SK-N-MC (cell line): ENCODE measurements at regions not wholly inside any gene's neighbourhood (a gene's known extent, or its start where the extent isn't known, plus 50 kb on each side); places are given as distances from the start of the nearest gene placed in this dataset.
"Not testable (repeated sequence)": the region's sequence is repeated elsewhere in the genome, so short reads cannot be mapped to it uniquely, and the experiment has no call there.

Experiments
- DNase-seq: peaks from one replicate; pipeline ENCODE4 v3.0.0-alpha.2; 2011; ENCODE audit warnings: low read depth, low spot score
- H3K27ac ChIP-seq: fragments of 200-600 bp; sonication (generic); 2 replicates; pipeline ENCODE4 v1.5.1; 2016; ENCODE audit warnings: mixed run types
- H3K36me3 ChIP-seq: fragments of 200-600 bp; sonication (generic); 2 replicates; pipeline ENCODE4 v1.6.1; 2017; ENCODE audit warnings: antibody characterized with exemption, low read length, mixed read lengths; ENCODE audit not compliant: insufficient read depth
- H3K4me3 ChIP-seq: fragments of 200-600 bp; sonication (generic); 2 replicates; pipeline ENCODE4 v1.5.1; 2016
- H3K9ac ChIP-seq: fragments of 200-600 bp; sonication (generic); 2 replicates; pipeline ENCODE4 v1.8.0; 2017; ENCODE audit warnings: mixed run types, mixed read lengths; ENCODE audit not compliant: insufficient read length
- H3K9me3 ChIP-seq: fragments of 200-600 bp; sonication (generic); 2 replicates; pipeline ENCODE4 v1.6.1; 2017; ENCODE audit warnings: low read depth, mild to moderate bottlenecking, antibody characterized with exemption, low read length, moderate library complexity, mixed read lengths
- EZH2 ChIP-seq: fragments of 200-600 bp; sonication (generic); IDR thresholded peaks from one replicate; pipeline ENCODE4 v1.6.1; 2017; ENCODE audit warnings: antibody characterized with exemption
- FOXP2 ChIP-seq: optimal IDR thresholded peaks from 2 replicates; pipeline ENCODE3; 2011; ENCODE audit warnings: mild to moderate bottlenecking, moderate library complexity; ENCODE audit not compliant: insufficient read depth; ENCODE audit errors: extremely low read length, control extremely low read depth
- POLR2AphosphoS5 ChIP-seq: IDR thresholded peaks from 2 replicates; pipeline ENCODE4 v1.6.1; 2012; ENCODE audit warnings: mild to moderate bottlenecking, low read depth, low read length, borderline replicate concordance

DNA sequence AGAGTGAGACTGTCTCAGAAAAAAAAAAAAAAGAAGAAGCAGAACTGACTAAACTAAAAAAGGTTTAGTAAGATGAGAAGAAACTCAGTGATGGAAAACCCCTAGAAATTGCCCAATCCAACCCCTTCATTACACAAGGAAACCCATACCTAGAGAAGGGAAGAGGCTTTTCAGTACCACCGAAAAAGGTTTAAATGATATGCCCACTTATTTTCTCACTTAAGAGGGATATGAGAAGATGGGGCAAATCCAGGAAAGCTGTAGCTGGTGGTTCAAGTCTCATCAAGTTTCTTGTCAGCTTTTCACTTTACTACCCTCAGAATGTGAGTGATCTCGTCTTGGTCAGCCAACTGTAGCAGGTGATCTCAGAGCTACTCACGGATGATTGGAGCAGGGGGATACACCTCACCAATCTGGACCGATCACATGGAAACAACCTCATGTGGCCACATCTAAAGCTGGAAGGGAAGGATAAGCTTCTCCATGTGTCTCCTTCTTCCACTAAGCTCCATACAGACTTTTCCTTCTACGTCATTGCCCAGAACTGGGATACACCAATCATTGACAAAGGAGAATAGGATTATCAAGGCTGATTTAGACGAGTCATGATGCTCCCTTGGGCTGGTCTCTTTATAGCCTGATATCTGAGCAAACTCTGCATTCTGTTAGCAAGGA is 126.7 kb upstream of the POU3F1 start:
- Histone ChIP-seq H3K36me3 (no peaks in the 10 kb centered on the region), H3K27ac (no peak overlapping the region), H3K4me3 (no peak overlapping the region), H3K9me3 (no peaks in the 10 kb centered on the region), H3K9ac (no peak overlapping the region)
- no peak for DNase-seq
- no peak for TF ChIP-seq FOXP2

DNA sequence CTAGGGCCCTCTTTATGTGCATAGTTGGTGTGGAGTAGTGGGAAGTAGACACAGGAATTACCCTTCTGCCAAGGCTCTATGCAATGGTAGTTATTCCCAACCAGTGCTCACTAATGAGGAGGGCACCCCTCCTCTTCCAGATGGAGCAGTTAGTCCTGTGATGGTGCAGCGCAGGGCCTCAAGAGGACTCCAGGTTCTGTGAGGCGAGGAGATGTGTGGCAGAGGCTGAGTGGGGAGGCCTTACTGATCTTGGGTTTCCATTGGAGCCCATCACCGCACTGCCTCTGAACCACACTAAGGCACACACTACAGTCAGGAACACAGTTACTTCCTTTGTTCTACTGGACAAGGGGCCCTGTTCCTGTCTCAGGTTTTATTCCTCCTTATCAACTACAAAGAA is 122.5 kb upstream of the POU3F1 start:
- DNase-seq = no peak
- no peak overlapping the region for H3K27ac ChIP-seq
- no peaks in the 10 kb centered on the region for H3K9me3 ChIP-seq
- no peak overlapping the region for H3K9ac ChIP-seq
- H3K36me3 ChIP-seq = no peaks in the 10 kb centered on the region
- no peak overlapping the region for H3K4me3 ChIP-seq
- TF ChIP-seq FOXP2 (no peak), POLR2AphosphoS5 (no peak)

DNA sequence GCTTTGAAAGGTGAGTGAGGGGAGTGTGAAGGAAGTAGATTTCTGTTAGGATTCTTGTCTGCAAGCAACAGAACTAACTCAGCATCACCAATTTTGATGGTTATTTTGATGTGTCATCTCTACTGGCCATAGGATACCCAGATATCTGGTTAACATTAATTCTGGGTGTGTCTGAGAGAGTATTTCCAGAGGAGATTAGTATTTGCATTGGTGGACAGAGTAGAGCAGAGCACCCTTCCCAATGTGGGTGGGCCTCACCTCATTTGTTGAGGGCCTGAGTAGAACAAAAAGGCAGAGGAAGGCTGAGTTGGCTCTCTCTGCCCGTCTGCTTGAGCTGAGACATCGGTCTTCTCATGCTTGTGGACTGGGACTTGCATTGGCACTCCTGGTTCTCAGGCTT is 121.8 kb upstream of the POU3F1 start:
- Histone ChIP-seq H3K9ac (no peak overlapping the region), H3K27ac (no peak overlapping the region), H3K9me3 (no peaks in the 10 kb centered on the region), H3K4me3 (no peak overlapping the region), H3K36me3 (no peaks in the 10 kb centered on the region)
- TF ChIP-seq POLR2AphosphoS5 = no peak
- no peak for TF ChIP-seq EZH2
- TF ChIP-seq FOXP2 = no peak
- DNase-seq = no peak

DNA sequence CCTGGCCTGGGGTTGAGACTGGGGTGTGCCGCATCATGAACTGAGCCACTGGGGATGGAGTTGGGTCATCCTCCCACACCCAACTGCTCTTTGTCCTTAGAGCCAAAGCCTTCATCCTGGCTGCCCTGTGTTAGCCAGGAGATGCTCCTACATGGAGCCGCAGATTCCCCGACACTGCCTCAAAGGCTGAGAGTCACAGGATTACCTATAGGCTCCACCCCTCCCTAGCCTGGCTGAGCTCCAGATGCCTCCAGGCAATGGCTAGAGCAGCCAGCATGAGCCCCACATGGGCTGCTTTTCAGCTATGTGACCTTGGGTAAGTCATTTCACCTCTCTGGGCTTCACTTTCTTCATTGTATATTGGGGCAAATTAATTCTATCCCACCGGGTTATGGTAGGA is 119.9 kb upstream of the POU3F1 start:
- no peak for DNase-seq
- Histone ChIP-seq H3K4me3 (no peak overlapping the region), H3K9ac (no peak overlapping the region), H3K27ac (no peak overlapping the region), H3K9me3 (no peaks in the 10 kb centered on the region), H3K36me3 (no peaks in the 10 kb centered on the region)
- TF ChIP-seq EZH2 (no peak), FOXP2 (no peak), POLR2AphosphoS5 (no peak)

DNA sequence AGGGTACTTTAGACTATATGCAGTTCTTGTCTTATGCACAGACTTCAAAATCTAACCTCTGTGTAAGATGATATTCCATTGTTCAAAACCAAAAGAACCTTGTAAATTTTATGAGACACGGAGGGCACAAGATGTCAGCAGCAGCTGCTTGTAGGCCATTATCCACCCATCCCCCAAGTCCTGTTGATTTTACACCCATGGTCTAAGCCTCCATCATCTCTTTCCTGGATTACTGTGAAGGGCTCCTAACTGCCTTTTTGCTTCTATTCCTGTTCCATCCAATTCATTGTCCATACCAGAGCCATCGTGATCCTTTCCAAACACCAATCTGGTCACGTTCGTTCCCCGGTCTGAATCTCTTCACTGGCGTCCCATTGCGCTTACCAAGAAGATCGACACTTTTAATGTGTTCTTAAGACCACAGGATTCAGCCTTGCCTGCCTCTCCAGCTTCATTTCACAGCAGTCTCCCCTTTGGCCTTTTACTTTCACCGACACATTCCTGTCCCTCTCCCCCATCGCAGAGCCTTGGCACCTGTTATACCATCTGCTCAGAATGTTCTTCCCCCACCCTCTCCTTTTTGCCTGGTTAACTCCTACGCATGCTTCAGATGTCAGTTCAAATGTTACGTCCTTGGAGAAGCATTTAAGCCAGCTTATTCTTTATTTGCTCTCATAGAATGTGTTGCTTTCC is 107.3 kb upstream of the POU3F1 start:
- no peak overlapping the region for H3K27ac ChIP-seq
- H3K4me3 ChIP-seq = no peak overlapping the region
- H3K36me3 ChIP-seq = no peaks in the 10 kb centered on the region
- DNase-seq = no peak
- no peak for TF ChIP-seq EZH2
- TF ChIP-seq POLR2AphosphoS5 = no peak
- no peak for TF ChIP-seq FOXP2
- no peak overlapping the region for H3K9ac ChIP-seq
- no peaks in the 10 kb centered on the region for H3K9me3 ChIP-seq

DNA sequence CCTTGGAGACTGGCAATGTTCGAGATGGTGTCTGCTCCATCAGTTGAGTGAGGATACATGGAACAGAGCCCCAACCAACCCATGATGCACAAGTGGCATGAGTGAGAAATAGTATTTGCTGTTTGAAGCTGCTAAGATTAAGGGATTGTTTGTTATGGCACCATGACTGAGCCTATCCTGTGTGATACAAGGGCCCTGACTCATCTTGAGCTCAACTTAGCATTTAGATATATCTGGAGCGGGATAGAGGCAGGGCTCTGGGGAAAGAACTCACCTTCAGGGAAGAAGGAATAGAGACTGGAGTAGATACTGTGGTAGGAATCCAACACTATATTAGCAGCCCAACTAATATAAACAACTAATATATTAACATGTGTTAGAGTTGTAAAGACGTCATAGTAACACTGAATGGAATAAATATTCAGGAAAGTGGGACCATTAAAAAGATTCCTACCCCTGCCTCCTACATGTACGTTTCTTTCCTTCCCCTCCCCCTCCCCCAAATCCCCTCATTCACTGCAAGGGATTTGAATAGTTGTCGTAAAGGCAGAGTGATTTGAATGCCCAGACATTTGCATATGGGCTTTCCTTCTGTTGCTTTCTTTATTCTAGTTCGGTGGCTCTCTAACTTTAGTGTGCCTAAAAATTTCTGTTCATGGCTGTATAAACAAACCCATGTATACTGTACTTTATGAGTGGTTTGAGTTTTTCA is 106.6 kb upstream of the POU3F1 start:
- H3K9ac ChIP-seq = no peak overlapping the region
- DNase-seq = no peak
- H3K9me3 ChIP-seq = no peaks in the 10 kb centered on the region
- no peak overlapping the region for H3K27ac ChIP-seq
- no peaks in the 10 kb centered on the region for H3K36me3 ChIP-seq
- H3K4me3 ChIP-seq = no peak overlapping the region
- TF ChIP-seq EZH2 = no peak
- no peak for TF ChIP-seq FOXP2
- no peak for TF ChIP-seq POLR2AphosphoS5

DNA sequence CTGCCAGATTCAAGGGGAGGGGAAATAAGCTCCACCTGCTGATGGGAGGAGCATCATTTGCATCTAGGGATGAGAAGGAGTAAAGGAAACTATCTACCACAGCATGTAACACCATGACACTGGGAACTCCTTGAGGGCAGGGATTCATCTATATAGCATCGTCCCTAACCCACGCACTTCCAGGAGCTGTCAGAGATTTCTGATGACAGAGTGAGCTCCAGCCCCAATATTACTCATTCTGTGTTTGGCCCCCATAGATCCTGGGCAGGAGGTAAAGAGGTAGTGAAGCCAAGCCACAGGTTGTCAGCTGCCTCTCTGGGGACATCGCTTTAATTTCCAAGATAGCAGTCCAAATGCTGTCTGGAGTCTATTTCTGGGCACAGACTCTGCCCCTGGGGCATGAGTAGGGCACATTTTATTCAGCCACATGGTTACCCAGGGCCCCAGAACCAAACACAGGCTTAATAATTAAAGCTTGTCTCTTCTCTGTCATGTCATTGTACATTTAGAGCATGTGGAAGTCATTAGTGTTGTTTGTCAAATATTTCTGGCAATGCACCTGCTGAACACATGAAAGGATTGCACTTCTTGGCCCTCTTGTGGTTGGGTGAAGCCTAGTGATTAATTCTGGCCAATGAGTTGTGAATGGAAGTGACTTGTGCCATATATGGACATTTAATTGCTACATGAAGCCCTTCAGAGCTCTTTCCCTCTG is 105.9 kb upstream of the POU3F1 start:
- no peaks in the 10 kb centered on the region for H3K9me3 ChIP-seq
- H3K4me3 ChIP-seq = no peak overlapping the region
- TF ChIP-seq FOXP2 (no peak), POLR2AphosphoS5 (no peak), EZH2 (no peak)

DNA sequence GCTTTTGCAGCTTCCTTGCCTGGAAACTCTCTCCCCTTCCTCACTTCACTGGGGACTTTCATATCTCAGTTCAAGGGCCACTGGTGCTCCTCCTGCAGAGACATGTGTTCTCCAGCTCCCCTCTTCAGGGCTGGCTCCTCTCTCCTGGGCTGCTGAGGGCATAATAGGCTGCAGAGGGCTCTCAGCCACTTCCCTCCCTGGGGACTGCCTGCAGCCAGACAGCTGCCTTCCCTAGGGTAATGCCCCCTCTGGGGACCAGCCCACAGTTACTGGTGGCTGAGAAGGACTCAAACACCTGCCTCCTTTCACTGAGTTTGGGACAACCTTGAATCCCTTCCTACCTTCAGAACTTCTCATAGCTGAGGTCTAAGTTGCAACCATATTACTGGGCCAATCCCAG is 104.8 kb upstream of the POU3F1 start:
- TF ChIP-seq POLR2AphosphoS5 (no peak), EZH2 (no peak), FOXP2 (no peak)
- no peak overlapping the region for H3K9ac ChIP-seq
- DNase-seq = no peak

More for the DNA sequence above, 105.9 kb upstream of the POU3F1 start:
- Histone ChIP-seq H3K9ac (no peak overlapping the region), H3K36me3 (no peaks in the 10 kb centered on the region), H3K27ac (no peak overlapping the region)
- no peak for DNase-seq

DNA sequence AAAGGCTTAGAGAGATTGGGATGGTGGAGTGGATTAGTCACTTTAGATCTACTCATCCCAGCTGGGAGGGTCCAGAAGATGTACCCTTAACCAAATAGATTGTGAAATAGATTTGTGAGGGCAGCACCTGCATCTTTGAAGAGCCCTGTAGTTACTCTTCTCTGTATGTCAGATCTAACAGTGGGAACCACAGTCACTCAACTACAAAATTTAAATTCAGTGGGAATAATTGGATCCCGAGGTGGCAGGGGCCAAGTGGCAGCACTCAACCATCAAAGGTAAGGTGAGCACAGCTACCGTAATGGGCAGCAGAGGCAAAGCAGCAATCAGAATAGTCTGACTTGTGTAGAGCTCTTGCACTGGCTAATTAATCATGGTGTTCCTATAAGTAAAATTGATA is 99.5 kb upstream of the POU3F1 start:
- not testable (repeated sequence) for H3K9me3 ChIP-seq, H3K27ac ChIP-seq, H3K9ac ChIP-seq, H3K4me3 ChIP-seq, DNase-seq, H3K36me3 ChIP-seq

More for the DNA sequence above, 104.8 kb upstream of the POU3F1 start:
- H3K27ac ChIP-seq = no peak overlapping the region
- H3K4me3 ChIP-seq = no peak overlapping the region
- H3K36me3 ChIP-seq = no peaks in the 10 kb centered on the region
- no peaks in the 10 kb centered on the region for H3K9me3 ChIP-seq
